Spinal cord (tissue), 9 donors: ENCODE measurements at regions not wholly inside any gene's neighbourhood (a gene's known extent, or its start where the extent isn't known, plus 50 kb on each side); places are given as distances from the start of the nearest gene placed in this dataset.

Source experiments
- DNase-seq, 6 donors: peaks; one replicate each; pipeline versions ENCODE4 v3.0.0 to v3.0.0-alpha.2; 2013 to 2015; ENCODE audit warnings: low spot score in 6 of 6, low read depth in 4 of 6
- H3K27ac ChIP-seq: one replicate; pipeline ENCODE4 v1.5.1; 2013; ENCODE audit warnings: low read depth, low read length, control low read depth
- H3K27me3 ChIP-seq: one replicate; pipeline ENCODE4 v1.6.1; 2013; ENCODE audit warnings: low read length; ENCODE audit not compliant: control insufficient read depth, insufficient read depth
- H3K36me3 ChIP-seq: one replicate; pipeline ENCODE4 v1.6.1; 2013; ENCODE audit warnings: low read length; ENCODE audit not compliant: control insufficient read depth, insufficient read depth
- H3K4me1 ChIP-seq: one replicate; pipeline ENCODE4 v1.6.1; 2013; ENCODE audit warnings: low read length; ENCODE audit not compliant: control insufficient read depth, insufficient read depth
- H3K4me3 ChIP-seq: one replicate; pipeline ENCODE4 v1.5.1; 2013; ENCODE audit warnings: low read depth, low read length, control low read depth
- H3K9me3 ChIP-seq: one replicate; pipeline ENCODE4 v1.6.1; 2013; ENCODE audit warnings: low read length; ENCODE audit not compliant: control insufficient read depth, insufficient read depth
- WGBS: methylation state at CpG from one replicate; pipeline ENCODE4 v1.1.5; 2013; ENCODE audit warnings: missing lambda C conversion rate; ENCODE audit not compliant: insufficient coverage; 5-methylcytosine and 5-hydroxymethylcytosine counted together
- donor health status: healthy.

- no peaks in the 10 kb centered on the region for H3K4me1 ChIP-seq
- no peaks in the 10 kb centered on the region for H3K9me3 ChIP-seq
- no peaks in the 10 kb centered on the region for H3K36me3 ChIP-seq
- H3K27ac ChIP-seq: peak overlapping the region; percentile 30
- no peaks in the 10 kb centered on the region for H3K27me3 ChIP-seq
- WGBS: no CpG with 5 or more reads among the region's 3 CpGs
- no peak for DNase-seq
- H3K4me3 ChIP-seq: no peak overlapping the region
Measured at GRCh38 chr15:95715116-95715903, 615.2 kb upstream of the NR2F2 start.

- 40% methylated on average over 5 of the region's 6 CpGs for WGBS
- no peaks in the 10 kb centered on the region for H3K27me3 ChIP-seq
- H3K36me3 ChIP-seq: no peaks in the 10 kb centered on the region
- DNase-seq: peak in 1 of 6 donors; percentile 19
- no peaks in the 10 kb centered on the region for H3K9me3 ChIP-seq
- H3K4me1 ChIP-seq: no peaks in the 10 kb centered on the region
- peak overlapping the region; percentile 67 for H3K27ac ChIP-seq
- no peak overlapping the region for H3K4me3 ChIP-seq
Measured at GRCh38 chr15:95715906-95716656, 614.4 kb upstream of the NR2F2 start.

GRCh38 chr15:95716708-95717107, 613.8 kb upstream of the NR2F2 start:
- no peak for DNase-seq
- Histone ChIP-seq H3K27me3 (no peaks in the 10 kb centered on the region), H3K4me3 (no peak overlapping the region), H3K36me3 (no peaks in the 10 kb centered on the region), H3K4me1 (no peaks in the 10 kb centered on the region), H3K27ac (peak overlapping the region; percentile 67), H3K9me3 (no peaks in the 10 kb centered on the region)

DNA sequence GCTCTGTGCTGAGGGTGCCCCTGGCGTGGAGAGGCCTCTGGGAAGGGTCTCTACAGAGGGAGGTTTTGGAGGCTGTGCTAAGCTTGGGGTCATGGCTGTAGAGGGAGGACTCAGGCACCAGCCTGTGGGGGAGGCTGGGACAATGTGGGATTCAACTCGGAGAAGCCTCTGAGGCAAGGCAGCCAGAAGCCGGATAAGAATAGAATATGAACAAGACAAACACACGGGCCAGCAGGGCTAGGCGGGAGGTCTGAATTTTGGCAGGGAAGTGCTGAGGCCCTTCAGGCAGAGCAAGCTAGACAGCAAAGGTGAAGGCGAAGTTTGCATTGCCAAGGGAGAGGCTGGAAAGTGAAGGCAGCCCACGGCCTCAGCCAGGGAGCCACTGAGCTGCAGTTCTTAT, 612.1 kb upstream of the NR2F2 start:
- Histone ChIP-seq H3K27me3 (no peaks in the 10 kb centered on the region), H3K9me3 (no peaks in the 10 kb centered on the region), H3K36me3 (no peaks in the 10 kb centered on the region), H3K4me1 (no peaks in the 10 kb centered on the region), H3K27ac (peak overlapping the region; percentile 57), H3K4me3 (no peak overlapping the region)
- DNase-seq: peak in 1 of 6 donors; percentile 65
- WGBS: 79% methylated on average over 6 of the region's 7 CpGs

DNA sequence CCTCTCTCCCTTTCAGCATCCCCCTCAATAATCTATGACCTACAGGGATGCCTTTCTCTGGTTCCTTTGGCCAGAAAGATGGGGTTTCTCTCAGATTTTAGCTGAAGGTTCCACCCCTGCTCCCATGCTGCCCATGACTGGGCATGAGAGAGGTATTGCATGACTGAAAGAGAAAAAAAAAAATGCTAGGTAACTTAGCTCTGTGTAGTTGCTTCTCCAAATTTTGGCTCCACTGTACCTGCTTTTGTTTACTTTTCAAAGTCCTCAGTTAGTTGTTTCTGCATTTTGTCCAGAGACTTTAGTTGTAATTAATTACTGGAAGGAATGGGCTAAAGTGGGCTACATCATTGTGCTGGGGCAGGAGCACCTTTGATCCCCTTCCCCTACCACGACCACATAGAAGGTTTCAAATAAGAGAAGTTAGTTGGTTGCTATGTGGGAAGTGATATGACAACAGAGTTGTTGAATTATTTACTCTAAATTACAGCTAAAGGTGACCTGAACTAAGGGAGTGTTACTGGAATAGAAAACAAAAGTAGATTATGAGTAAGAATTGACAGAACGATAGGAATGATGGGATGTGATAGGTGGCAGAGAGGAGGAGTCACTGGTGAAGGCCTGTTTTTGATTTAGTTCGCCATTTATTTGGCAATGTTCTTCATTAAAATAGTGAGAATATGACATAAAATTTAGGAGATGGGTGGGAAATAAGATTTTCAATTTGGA, 605.4 kb upstream of the NR2F2 start:
- Histone ChIP-seq H3K4me3 (no peak overlapping the region), H3K27me3 (no peaks in the 10 kb centered on the region), H3K36me3 (no peaks in the 10 kb centered on the region), H3K9me3 (no peaks in the 10 kb centered on the region), H3K27ac (no peak overlapping the region), H3K4me1 (no peaks in the 10 kb centered on the region)
- no peak for DNase-seq
- WGBS: 96% methylated on average over 2 of the region's 3 CpGs

- H3K4me3 ChIP-seq: no peak overlapping the region
- no peaks in the 10 kb centered on the region for H3K9me3 ChIP-seq
- no peaks in the 10 kb centered on the region for H3K4me1 ChIP-seq
- no peak overlapping the region for H3K27ac ChIP-seq
- H3K36me3 ChIP-seq: no peaks in the 10 kb centered on the region
- no peaks in the 10 kb centered on the region for H3K27me3 ChIP-seq
- 100% methylated on average over 1 of the region's 4 CpGs for WGBS
- no peak for DNase-seq
Measured at GRCh38 chr15:95726891-95727290, 603.6 kb upstream of the NR2F2 start.

GRCh38 chr15:95733931-95734330, 596.6 kb upstream of the NR2F2 start:
- H3K27me3 ChIP-seq: no peaks in the 10 kb centered on the region
- WGBS: 82% methylated on average over 1 of the region's 3 CpGs
- DNase-seq: no peak
- no peaks in the 10 kb centered on the region for H3K9me3 ChIP-seq
- no peaks in the 10 kb centered on the region for H3K4me1 ChIP-seq
- no peak overlapping the region for H3K27ac ChIP-seq
- no peaks in the 10 kb centered on the region for H3K36me3 ChIP-seq
- no peak overlapping the region for H3K4me3 ChIP-seq

DNA sequence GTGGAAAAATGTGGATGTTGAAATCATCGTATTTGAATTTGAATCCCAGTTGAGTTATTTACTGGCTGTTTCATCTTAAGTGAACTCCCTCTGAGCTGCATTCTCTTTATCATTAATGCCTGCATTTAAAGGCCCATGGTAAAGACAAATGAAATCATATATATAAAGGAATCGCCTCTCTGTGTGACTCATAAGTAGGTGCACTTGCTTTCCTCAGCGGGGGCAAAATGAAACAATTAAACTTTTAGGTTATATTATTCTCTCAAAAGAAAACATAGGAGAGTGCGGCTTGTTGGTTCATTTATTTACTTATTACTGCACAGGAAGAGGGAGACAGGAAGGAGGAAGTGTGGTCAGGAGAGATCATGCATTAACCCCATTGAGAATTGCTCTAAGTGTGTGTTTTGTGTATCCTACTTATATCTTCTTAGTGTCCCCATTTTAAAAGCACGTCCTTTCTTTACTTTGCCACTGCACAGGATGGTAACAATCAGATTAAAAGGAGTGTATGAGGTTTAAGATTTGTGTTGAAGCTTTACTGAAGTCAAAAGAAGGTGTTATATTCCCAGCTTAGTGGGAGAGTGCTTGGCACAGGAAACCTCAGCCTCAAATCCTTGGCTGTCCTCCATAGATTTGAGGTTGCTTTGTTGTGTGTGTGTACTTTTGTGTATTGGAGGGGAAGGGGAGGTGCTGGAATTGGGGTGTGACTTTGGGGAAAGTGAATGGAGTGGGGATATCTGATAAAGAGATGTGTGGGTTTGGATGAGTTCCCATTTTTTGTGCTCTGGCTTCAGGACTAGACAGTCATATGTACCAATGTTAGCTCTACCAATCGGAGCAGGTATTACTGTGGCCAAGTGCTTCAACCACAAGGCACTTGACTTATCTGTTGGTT, 595.8 kb upstream of the NR2F2 start:
- Histone ChIP-seq H3K4me3 (no peak overlapping the region), H3K27me3 (no peaks in the 10 kb centered on the region), H3K36me3 (no peaks in the 10 kb centered on the region), H3K27ac (no peak overlapping the region), H3K9me3 (no peaks in the 10 kb centered on the region), H3K4me1 (no peaks in the 10 kb centered on the region)
- no peak for DNase-seq
- 100% methylated on average over 1 of the region's 6 CpGs for WGBS

DNA sequence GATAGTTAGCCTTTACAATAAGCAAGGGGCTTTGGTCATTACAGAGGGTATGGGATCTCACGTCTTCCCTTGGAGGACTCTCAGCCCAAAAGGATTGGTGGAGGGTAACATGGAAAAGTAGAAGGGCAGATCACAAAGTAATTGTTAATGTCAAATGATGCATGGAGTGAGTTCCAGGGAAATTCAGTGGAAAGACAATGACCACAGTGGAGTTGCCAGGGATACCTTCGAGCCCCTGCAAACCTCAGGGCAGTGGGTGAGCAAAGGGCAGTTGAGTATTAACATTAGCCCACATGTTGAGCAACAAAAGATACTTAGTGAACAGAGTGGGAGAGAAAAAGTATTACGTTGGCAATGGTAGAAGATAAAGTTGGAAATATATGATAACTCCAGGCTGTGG, 593.4 kb upstream of the NR2F2 start:
- Histone ChIP-seq H3K9me3 (no peaks in the 10 kb centered on the region), H3K4me3 (no peak overlapping the region), H3K4me1 (no peaks in the 10 kb centered on the region), H3K27ac (no peak overlapping the region), H3K27me3 (no peaks in the 10 kb centered on the region), H3K36me3 (no peaks in the 10 kb centered on the region)
- 29% methylated on average over 3 of the region's 3 CpGs for WGBS
- DNase-seq: no peak
